HepG2 (cell line): ENCODE measurements at regions not wholly inside any gene's neighbourhood (a gene's known extent, or its start where the extent isn't known, plus 50 kb on each side); places are given as distances from the start of the nearest gene placed in this dataset.

ENCODE experiments used
- ATAC-seq: fragments of 200-7000 bp; cut with Tn5 transposase; 3 replicates; pipeline ENCODE4 v1.9.1; 2020; ENCODE audit warnings: mild to moderate bottlenecking, moderate library complexity
- BruUV-seq: library from RNA; stranded (reverse); fragments of 400-500 nt; replicated peaks from 2 replicates; lab custom pipeline; 2021; lab: Mats Ljungman, UMichigan
- CTCF ChIA-PET: fragments of 300-600 bp; formaldehyde crosslinking; extraction: SDS; loops from one replicate; lab custom pipeline; 2021; ENCODE audit warnings: low total read pairs, inconsistent platforms, low intra/inter-chr PET ratio; lab: Yijun Ruan, JAX
- POLR2A ChIA-PET: fragments of 350-600 bp; sonication (Branson Sonifier 250); formaldehyde crosslinking; loops from one replicate; lab custom pipeline; 2020; ENCODE audit warnings: antibody characterized with exemption, inconsistent platforms; lab: Yijun Ruan, JAX
- DNase-seq: peaks from one replicate; pipeline ENCODE4 v3.0.0-alpha.2; 2015; ENCODE audit warnings: low spot score
- FAIRE-seq: peaks from 3 replicates; lab custom pipeline; 2011; peaks lifted over from hg19 to GRCh38; lab: Jason Lieb, UNC
- H2AFZ ChIP-seq: one replicate; pipeline ENCODE4 v1.6.1; 2011; ENCODE audit warnings: low read length, inconsistent platforms
- H3K27ac ChIP-seq: fragments of 300-600 bp; 3 replicates; pipeline ENCODE4 v1.8.0; 2011; ENCODE audit warnings: mixed run types, mild to moderate bottlenecking, mixed read lengths, low read length, inconsistent platforms; ENCODE audit not compliant: insufficient read depth; ENCODE audit errors: extremely low read length
- H3K27me3 ChIP-seq, 2 experiments: fragments of 200-600 bp in 1 of 2; 2 replicates in 1 of 2; 3 replicates in 1 of 2; pipeline versions ENCODE4 v1.6.0 to v1.8.0; 2011; ENCODE audit warnings: low read length in 2 of 2, mild to moderate bottlenecking in 2 of 2, moderate library complexity in 2 of 2, inconsistent platforms in 1 of 2; ENCODE audit not compliant: insufficient read depth in 2 of 2, control insufficient read depth in 1 of 2
- H3K36me3 ChIP-seq, 2 experiments: fragments of 200-600 bp in 1 of 2; replicated peaks in 1 of 2; 2 replicates in 1 of 2; 3 replicates in 1 of 2; pipeline versions ENCODE4 v1.5.1 to v1.8.0; 2011; ENCODE audit warnings: low read length in 2 of 2, inconsistent platforms in 1 of 2; ENCODE audit not compliant: insufficient read depth in 2 of 2, control insufficient read depth in 1 of 2
- H3K4me1 ChIP-seq: 2 replicates; pipeline ENCODE4 v1.5.1; 2012; ENCODE audit warnings: low read length, inconsistent platforms; ENCODE audit not compliant: insufficient read depth
- H3K4me2 ChIP-seq: 2 replicates; pipeline ENCODE4 v1.6.0; 2011; ENCODE audit warnings: low read depth, low read length, inconsistent platforms
- H3K4me3 ChIP-seq, 3 experiments: fragments of 200-600 bp in 1 of 3; sonication (generic), shearing (Covaris generic) in 1 of 3; replicated peaks in 1 of 3; 2 replicates each; pipeline ENCODE4 v1.5.1; 2011 to 2016; ENCODE audit warnings: low read length in 3 of 3, inconsistent platforms in 2 of 3, low read depth in 2 of 3, mild to moderate bottlenecking in 2 of 3, control low read depth in 1 of 3, mixed read lengths in 1 of 3; ENCODE audit not compliant: insufficient read depth in 1 of 3
- H3K79me2 ChIP-seq: one replicate; pipeline ENCODE4 v1.6.1; 2011; ENCODE audit warnings: low read length, inconsistent platforms; ENCODE audit not compliant: insufficient read depth
- H3K9ac ChIP-seq: 2 replicates; pipeline ENCODE4 v1.6.0; 2011; ENCODE audit warnings: mild to moderate bottlenecking, low read depth, low read length, inconsistent platforms; ENCODE audit not compliant: insufficient read depth
- H3K9me3 ChIP-seq: 2 replicates; pipeline ENCODE4 v1.5.1; 2012; ENCODE audit warnings: mild to moderate bottlenecking, low read length
- H4K20me1 ChIP-seq: 2 replicates; pipeline ENCODE4 v1.6.0; 2011; ENCODE audit warnings: inconsistent platforms, mild to moderate bottlenecking, low read length, moderate library complexity; ENCODE audit not compliant: insufficient read depth
- BCL6 ChIP-seq: IDR thresholded peaks from 2 replicates; pipeline ENCODE4 v1.6.1; 2016; ENCODE audit warnings: missing genetic modification reagents, missing compliant biosample characterization
- HHEX ChIP-seq: IDR thresholded peaks from 2 replicates; pipeline ENCODE4 v1.6.1; 2016; ENCODE audit warnings: control low read depth
- NONO ChIP-seq, 2 experiments: fragments of 450-650 bp in 1 of 2; sonication (generic) in 1 of 2; formaldehyde crosslinking in 1 of 2; IDR thresholded peaks in 1 of 2; conservative IDR thresholded peaks in 1 of 2; 2 replicates each; pipeline versions ENCODE4 v1.6.1 to v1.8.0; 2017 to 2022; ENCODE audit warnings: mild to moderate bottlenecking in 1 of 2, missing genetic modification reagents in 1 of 2, moderate library complexity in 1 of 2
- RORA ChIP-seq: sonication (generic); formaldehyde crosslinking; IDR thresholded peaks from 2 replicates; pipeline ENCODE4 v1.5.0; 2020; ENCODE audit warnings: mild to moderate bottlenecking, missing genetic modification reagents, moderate library complexity
- TCF7L2 ChIP-seq: IDR thresholded peaks from 2 replicates; pipeline ENCODE4 v1.6.1; 2011; ENCODE audit warnings: mild to moderate bottlenecking, low read depth, low read length, moderate library complexity
- ZKSCAN1 ChIP-seq: fragments of 150-350 bp; IDR thresholded peaks from 2 replicates; pipeline ENCODE4 v1.6.1; 2014; ENCODE audit warnings: low read length
- ZNF7 ChIP-seq: IDR thresholded peaks from 2 replicates; pipeline ENCODE4 v1.6.1; 2016; ENCODE audit warnings: missing biosample characterization, missing genetic modification reagents
- ZSCAN30 ChIP-seq: sonication (generic); formaldehyde crosslinking; IDR thresholded peaks from 2 replicates; pipeline ENCODE4 v1.5.0; 2020; ENCODE audit warnings: mild to moderate bottlenecking, missing genetic modification reagents
- WGBS: methylation state at CpG from one replicate; pipeline ENCODE4 v1.1.6; 2017; ENCODE audit warnings: low lambda C conversion rate; 5-methylcytosine and 5-hydroxymethylcytosine counted together
- in situ Hi-C: cut with HindIII; loops from 2 replicates; pipeline ENCODE4 v1.10.0; 2017; ENCODE audit warnings: low pct_unique_long_range_greater_than_20kb; ENCODE audit not compliant: extremely low pct_ligation_motif_present
- intact Hi-C: fragments of 100-400 bp; cut with micrococcal nuclease; formaldehyde crosslinking; loops from one replicate; pipeline ENCODE4 v1.10.0; 2022; ENCODE audit not compliant: unreplicated experiment

- ChIA-PET CTCF (no interaction called here), POLR2A (no interaction called here)
- Histone ChIP-seq H3K27ac (no peak overlapping the region), H3K4me1 (no peaks in the 10 kb centered on the region), H3K36me3 (no peaks in the 10 kb centered on the region), H3K4me3 (no peak overlapping the region), H3K4me2 (no peak overlapping the region), H3K9me3 (no peaks in the 10 kb centered on the region), H2AFZ (no peak overlapping the region), H3K9ac (no peak overlapping the region), H4K20me1 (no peaks in the 10 kb centered on the region), H3K79me2 (no peaks in the 10 kb centered on the region), H3K27me3 (no peaks in the 10 kb centered on the region)
- BruUV-seq = no TSS peak
- FAIRE-seq = no peak
- 12% methylated on average over 11 of the region's 11 CpGs for WGBS
- intact Hi-C loops = no loop called here
- TF ChIP-seq BCL6 (CRISPR knock-in tag) (no peak), NONO (IDR thresholded peaks at IDR 0.05) (no peak), NONO (CRISPR knock-in tag; conservative IDR thresholded peaks at IDR 0.05) (no peak), ZNF7 (CRISPR knock-in tag) (no peak), ZSCAN30 (no peak), RORA (no peak), ZKSCAN1 (no peak), TCF7L2 (no peak)
- ATAC-seq = no peak
- DNase-seq = no peak
- in situ Hi-C loops = no loop called here
Measured at GRCh38 chr4:155495572-155496293, 119.0 kb upstream of the MAP9 start.

GRCh38 chr4:155494037-155494718 lies 117.4 kb upstream of the MAP9 start:
- DNase-seq (no peak), FAIRE-seq (no peak), ATAC-seq (no peak)
- H3K4me2 ChIP-seq = no peak overlapping the region
- no peak overlapping the region for H3K27ac ChIP-seq
- no peaks in the 10 kb centered on the region for H3K27me3 ChIP-seq
- POLR2A ChIA-PET = no interaction called here
- no peaks in the 10 kb centered on the region for H3K36me3 ChIP-seq
- intact Hi-C loops (no loop called here), in situ Hi-C loops (no loop called here)
- H4K20me1 ChIP-seq = no peaks in the 10 kb centered on the region
- no peaks in the 10 kb centered on the region for H3K79me2 ChIP-seq
- no peaks in the 10 kb centered on the region for H3K9me3 ChIP-seq
- no peak overlapping the region for H3K4me3 ChIP-seq
- under 1% methylated on average over 6 of the region's 6 CpGs for WGBS
- BruUV-seq = no TSS peak
- CTCF ChIA-PET = no interaction called here
- no peaks in the 10 kb centered on the region for H3K4me1 ChIP-seq
- no peak overlapping the region for H3K9ac ChIP-seq
- no peak for TF ChIP-seq HHEX (CRISPR knock-in tag)
- H2AFZ ChIP-seq = no peak overlapping the region
